PFSK-1 (cell line): ENCODE measurements at regions not wholly inside any gene's neighbourhood (a gene's known extent, or its start where the extent isn't known, plus 50 kb on each side); places are given as distances from the start of the nearest gene placed in this dataset.

Source experiments
- FOXP2 ChIP-seq: optimal IDR thresholded peaks from 2 replicates; pipeline ENCODE3; 2011; ENCODE audit warnings: borderline replicate concordance, control low read depth, inconsistent platforms; ENCODE audit not compliant: insufficient read depth; ENCODE audit errors: extremely low read length, extremely low read depth
- POLR2AphosphoS5 ChIP-seq: IDR thresholded peaks from 2 replicates; pipeline ENCODE4 v1.6.1; 2012; ENCODE audit warnings: low read depth, mild to moderate bottlenecking, control low read depth, low read length, moderate library complexity
- SIN3A ChIP-seq: IDR thresholded peaks from 2 replicates; pipeline ENCODE4 v1.6.1; 2012; ENCODE audit warnings: mild to moderate bottlenecking, low read length, moderate library complexity, borderline replicate concordance; ENCODE audit not compliant: insufficient read depth
- TAF1 ChIP-seq: IDR thresholded peaks from 2 replicates; pipeline ENCODE4 v1.6.1; 2012; ENCODE audit warnings: low read length, control low read depth, borderline replicate concordance; ENCODE audit not compliant: insufficient read depth
- TF ChIP-seq, protein P1 (sequence below), 2 experiments: IDR thresholded peaks; 2 replicates each; pipeline versions ENCODE4 v1.6.1 to v1.8.0; 2011 to 2012; ENCODE audit warnings: low read depth in 2 of 2, low read length in 2 of 2, control low read depth in 1 of 2, inconsistent platforms in 1 of 2, mild to moderate bottlenecking in 1 of 2, moderate library complexity in 1 of 2; ENCODE audit not compliant: insufficient read depth in 1 of 2

- no peak for TF ChIP-seq POLR2AphosphoS5
- TF ChIP-seq SIN3A = no peak
- no peak for TF ChIP-seq TAF1
- TF ChIP-seq, protein P1, sequence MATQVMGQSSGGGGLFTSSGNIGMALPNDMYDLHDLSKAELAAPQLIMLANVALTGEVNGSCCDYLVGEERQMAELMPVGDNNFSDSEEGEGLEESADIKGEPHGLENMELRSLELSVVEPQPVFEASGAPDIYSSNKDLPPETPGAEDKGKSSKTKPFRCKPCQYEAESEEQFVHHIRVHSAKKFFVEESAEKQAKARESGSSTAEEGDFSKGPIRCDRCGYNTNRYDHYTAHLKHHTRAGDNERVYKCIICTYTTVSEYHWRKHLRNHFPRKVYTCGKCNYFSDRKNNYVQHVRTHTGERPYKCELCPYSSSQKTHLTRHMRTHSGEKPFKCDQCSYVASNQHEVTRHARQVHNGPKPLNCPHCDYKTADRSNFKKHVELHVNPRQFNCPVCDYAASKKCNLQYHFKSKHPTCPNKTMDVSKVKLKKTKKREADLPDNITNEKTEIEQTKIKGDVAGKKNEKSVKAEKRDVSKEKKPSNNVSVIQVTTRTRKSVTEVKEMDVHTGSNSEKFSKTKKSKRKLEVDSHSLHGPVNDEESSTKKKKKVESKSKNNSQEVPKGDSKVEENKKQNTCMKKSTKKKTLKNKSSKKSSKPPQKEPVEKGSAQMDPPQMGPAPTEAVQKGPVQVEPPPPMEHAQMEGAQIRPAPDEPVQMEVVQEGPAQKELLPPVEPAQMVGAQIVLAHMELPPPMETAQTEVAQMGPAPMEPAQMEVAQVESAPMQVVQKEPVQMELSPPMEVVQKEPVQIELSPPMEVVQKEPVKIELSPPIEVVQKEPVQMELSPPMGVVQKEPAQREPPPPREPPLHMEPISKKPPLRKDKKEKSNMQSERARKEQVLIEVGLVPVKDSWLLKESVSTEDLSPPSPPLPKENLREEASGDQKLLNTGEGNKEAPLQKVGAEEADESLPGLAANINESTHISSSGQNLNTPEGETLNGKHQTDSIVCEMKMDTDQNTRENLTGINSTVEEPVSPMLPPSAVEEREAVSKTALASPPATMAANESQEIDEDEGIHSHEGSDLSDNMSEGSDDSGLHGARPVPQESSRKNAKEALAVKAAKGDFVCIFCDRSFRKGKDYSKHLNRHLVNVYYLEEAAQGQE (IDR thresholded peaks at IDR 0.05; ENCODE audit: insufficient read depth in 1 of 2, low read depth in 2 of 2, low read length in 2 of 2) = no peak
- no peak for TF ChIP-seq FOXP2
These were observed 259.2 kb downstream of the C3orf38 start for GRCh38 chr3:88408935-88409334.

DNA sequence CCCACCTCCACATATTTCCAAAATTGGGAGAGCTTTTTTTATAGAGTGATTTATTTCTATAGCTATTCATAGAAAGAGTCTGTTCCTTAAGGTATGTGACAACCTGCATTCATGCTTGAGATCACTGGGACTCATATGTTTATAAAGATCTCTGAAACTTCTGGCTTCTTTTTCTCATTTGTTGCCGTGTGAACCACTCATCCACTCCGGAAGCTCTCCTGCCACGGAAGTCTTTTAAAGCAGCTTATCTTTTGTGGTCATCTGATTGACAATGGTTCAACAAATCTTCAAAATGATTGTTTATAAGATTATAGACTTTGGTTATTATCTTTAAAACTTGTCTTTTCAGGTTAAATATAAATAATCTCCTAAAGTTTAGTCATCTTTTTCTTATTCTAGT is 260.5 kb downstream of the C3orf38 start:
- TF ChIP-seq FOXP2 (no peak), TAF1 (no peak), SIN3A (no peak), POLR2AphosphoS5 (no peak)
- TF ChIP-seq, protein P1 (IDR thresholded peaks at IDR 0.05; ENCODE audit: insufficient read depth in 1 of 2, low read depth in 2 of 2, low read length in 2 of 2) = no peak

DNA sequence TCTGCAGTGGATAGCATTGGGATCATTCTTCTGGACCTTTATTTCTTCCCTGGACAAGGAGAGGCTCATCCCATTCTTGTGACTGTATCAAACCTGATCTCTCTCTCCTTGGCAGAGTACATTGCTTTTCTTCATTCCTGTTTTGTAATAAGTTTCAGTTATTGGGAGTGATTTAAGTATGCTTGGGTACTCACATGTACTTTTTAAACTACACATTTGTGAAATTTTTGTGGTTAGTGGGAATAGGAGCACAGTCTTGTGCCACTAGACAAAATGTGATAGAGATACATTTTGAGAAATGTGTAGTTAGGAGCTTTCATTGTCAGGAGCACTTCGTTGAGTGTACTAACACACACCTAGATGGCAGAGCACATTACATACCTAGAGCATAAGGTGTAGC is 262.6 kb downstream of the C3orf38 start:
- TF ChIP-seq FOXP2 = no peak
- TF ChIP-seq, protein P1 (IDR thresholded peaks at IDR 0.05; ENCODE audit: insufficient read depth in 1 of 2, low read depth in 2 of 2, low read length in 2 of 2) = no peak
- no peak for TF ChIP-seq POLR2AphosphoS5
- TF ChIP-seq SIN3A = no peak
- TF ChIP-seq TAF1 = no peak

DNA sequence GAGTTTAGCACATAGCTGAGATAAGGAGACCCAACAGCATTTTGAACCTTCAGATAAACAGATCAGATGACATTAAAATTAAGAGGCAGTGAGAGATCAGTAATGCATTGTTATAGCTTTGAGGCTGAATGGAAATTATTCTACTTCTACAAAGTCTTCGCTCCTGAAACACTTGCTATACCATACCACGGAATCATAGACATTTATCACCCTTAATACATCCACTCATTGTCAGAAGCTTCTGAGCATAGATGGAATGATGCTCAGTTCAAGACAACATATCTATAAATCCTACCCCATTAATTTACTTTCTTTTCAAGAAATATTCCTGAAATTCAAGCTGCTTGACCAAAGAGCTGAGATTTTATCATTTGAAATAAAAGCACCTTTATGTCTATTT is 266.7 kb downstream of the C3orf38 start:
- TF ChIP-seq, protein P1 (IDR thresholded peaks at IDR 0.05; ENCODE audit: insufficient read depth in 1 of 2, low read depth in 2 of 2, low read length in 2 of 2) = no peak
- no peak for TF ChIP-seq POLR2AphosphoS5
- no peak for TF ChIP-seq FOXP2
- no peak for TF ChIP-seq SIN3A
- TF ChIP-seq TAF1 = no peak

DNA sequence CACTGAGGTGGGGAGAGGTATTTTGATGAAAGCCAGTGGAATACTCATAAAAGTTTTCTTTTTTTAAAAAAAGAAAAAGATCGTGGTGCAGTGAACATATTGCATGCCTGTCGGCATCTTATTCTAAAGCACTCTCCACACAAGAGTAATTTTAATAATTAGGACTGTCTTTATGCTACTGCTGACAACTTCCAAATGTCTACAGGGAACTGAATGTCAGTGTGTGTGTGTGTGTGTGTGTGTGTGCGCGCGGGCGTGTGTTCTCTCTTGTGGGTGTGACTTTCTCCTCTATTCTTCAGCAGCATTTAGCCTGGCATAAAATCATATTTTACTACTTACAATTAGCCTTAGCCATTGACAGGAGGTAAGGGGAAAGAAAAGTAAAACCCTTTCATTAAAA is 268.5 kb downstream of the C3orf38 start:
- TF ChIP-seq TAF1 (no peak), POLR2AphosphoS5 (no peak), FOXP2 (no peak), SIN3A (no peak)
- TF ChIP-seq, protein P1 (IDR thresholded peaks at IDR 0.05; ENCODE audit: insufficient read depth in 1 of 2, low read depth in 2 of 2, low read length in 2 of 2) = no peak
